HG02798 (cell line): ENCODE measurements at regions not wholly inside any gene's neighbourhood (a gene's known extent, or its start where the extent isn't known, plus 50 kb on each side); places are given as distances from the start of the nearest gene placed in this dataset.
"Not testable (repeated sequence)": the region's sequence is repeated elsewhere in the genome, so short reads cannot be mapped to it uniquely, and the experiment has no call there.

Source experiments
- ATAC-seq: cut with Tn5 transposase; IDR thresholded peaks from one replicate; pipeline ENCODE4 v1.9.1; 2021; ENCODE audit warnings: mild to moderate bottlenecking; ENCODE audit not compliant: unreplicated experiment, poor library complexity

GRCh38 chrX:9258421-9259104, 206.3 kb upstream of the TBL1X start:
- no peak for ATAC-seq

DNA sequence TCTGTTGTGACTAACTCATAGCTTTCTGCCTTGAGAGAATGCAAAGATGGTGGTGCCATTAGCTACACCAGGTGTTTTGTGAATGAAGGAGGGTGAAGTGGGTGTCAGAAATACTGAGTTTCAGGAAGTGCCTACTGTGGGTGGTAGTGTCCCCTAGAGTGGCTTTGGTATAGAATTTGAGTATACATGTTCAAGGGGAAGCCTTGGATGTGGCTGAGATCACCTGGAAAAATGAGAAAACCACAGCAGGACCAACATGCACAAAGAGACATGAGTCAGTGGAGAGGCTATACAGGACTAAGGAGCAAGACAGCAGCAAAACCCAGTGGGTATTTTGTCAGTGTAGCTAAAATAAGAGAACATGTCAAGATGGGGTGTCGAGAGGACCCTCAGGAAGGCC, 204.3 kb upstream of the TBL1X start:
- no peak for ATAC-seq

GRCh38 chrX:9267415-9267814, 197.4 kb upstream of the TBL1X start:
- no peak for ATAC-seq

GRCh38 chrX:9269134-9269533, 195.7 kb upstream of the TBL1X start:
- ATAC-seq, result no peak

GRCh38 chrX:9271789-9272525, 192.9 kb upstream of the TBL1X start:
- ATAC-seq, result no peak

GRCh38 chrX:9273744-9274143, 191.1 kb upstream of the TBL1X start:
- ATAC-seq, result no peak

GRCh38 chrX:9278475-9279233, 186.2 kb upstream of the TBL1X start:
- no peak for ATAC-seq

GRCh38 chrX:9279234-9279544, 185.7 kb upstream of the TBL1X start:
- ATAC-seq, result peak; percentile 53

- ATAC-seq, result no peak
Observed at GRCh38 chrX:9280831-9281230, 184.0 kb upstream of the TBL1X start.

DNA sequence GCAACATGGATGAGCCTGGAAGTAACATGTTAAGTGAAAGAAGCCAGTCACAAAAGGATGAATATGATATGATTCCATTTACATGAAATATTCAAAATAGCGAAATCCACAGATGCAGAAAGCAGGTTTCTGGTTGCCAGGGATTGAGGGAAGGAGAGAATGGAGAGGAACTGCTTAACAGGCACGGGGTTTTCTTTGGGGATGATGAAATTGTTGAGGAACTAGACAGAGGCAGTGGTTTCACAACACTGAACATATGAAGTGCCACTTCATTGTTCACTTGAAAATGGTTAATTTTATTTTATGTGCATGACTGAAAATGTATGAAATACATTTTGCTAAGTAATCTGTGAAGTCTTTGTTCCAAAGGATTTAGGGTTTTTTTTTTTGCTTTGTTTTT, 182.5 kb upstream of the TBL1X start:
- ATAC-seq, result no peak

DNA sequence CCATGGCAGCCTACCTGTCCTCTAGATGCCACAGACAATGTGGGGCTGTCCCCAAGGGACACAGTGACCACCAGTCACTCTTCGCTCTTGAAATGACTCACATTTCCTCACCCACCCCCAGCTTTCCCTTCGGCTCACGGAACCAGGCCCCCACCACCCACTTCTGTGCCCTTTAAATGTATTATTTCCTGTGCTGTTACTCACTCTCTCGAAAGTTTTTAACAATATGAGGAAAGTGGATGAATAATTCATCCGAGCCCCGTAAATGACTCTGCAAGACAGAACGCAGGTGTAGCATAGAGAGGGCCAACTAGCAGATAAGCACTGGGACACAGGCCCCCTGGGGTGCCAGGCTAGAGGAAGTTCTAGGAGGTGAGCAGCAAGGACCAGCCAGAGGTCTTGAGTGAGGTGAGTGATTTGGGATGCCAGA, 179.5 kb upstream of the TBL1X start:
- ATAC-seq, result no peak

- no peak for ATAC-seq
Observed at GRCh38 chrX:9286234-9286633, 178.6 kb upstream of the TBL1X start.

GRCh38 chrX:9291629-9292028, 173.2 kb upstream of the TBL1X start:
- no peak for ATAC-seq

DNA sequence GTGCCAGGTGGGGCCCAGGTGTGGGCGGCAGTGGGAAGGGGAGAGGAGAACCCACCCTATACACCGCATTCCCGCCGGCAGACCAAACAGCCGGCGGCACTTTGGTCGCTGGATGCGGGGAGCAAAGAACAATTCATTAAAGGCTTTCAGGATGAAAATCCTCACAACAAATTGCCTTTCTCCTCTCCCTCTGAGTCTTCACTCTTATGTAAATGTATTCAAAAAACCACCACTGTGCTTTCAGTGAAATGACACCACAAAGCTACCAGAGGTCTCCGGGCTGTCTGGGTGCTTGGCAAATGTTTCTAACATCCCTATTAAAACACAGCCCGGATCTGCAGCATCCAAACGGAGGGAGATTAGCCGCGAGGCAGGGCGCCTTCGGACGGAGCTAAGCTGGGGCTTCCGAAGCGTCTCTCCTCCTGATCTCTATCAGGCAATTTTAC, 171.8 kb upstream of the TBL1X start:
- ATAC-seq, result no peak

GRCh38 chrX:9293903-9294302, 171.0 kb upstream of the TBL1X start:
- no peak for ATAC-seq

DNA sequence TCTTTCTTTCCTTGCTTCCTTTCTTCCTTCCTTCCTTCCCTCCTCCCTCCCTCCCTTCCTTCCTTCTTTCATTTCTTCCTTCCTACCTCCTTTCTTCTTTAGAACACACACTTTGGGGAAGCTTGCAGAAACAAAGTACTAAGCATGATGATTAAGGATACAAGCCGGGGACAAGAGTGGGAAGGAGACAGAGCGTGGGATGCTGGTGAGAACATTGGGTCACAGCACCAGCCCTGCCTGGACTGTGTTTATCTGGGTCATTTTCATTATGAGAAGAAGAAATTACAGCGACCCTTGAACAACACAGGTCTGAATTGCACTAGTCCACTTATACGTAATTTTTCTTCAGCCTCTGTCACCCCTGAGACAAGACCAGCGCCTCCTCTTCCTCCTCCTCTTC, 169.3 kb upstream of the TBL1X start:
- ATAC-seq, result no peak

DNA sequence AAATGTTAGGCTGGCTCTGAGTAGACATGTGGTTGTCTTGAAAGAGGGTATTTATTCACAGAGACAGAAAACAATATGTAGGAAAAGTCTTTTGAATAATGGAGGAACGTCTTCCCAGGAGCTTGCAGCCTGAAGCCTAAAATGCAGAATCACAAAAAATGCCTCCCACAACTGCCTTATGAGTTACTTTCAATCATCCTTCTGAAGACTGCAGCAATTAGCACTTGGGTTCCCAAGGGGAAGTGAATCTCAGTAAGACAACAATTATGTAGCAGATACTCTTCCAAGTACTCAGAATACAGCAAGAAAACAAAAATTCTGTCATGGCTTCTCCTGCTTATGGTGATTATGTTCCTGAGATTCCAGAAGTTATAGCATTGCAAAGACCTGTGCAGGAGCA, 166.6 kb upstream of the TBL1X start:
- ATAC-seq, result no peak

- ATAC-seq, result not testable (repeated sequence)
Observed at GRCh38 chrX:9299681-9300080, 165.2 kb upstream of the TBL1X start.

GRCh38 chrX:9301836-9302235, 163.0 kb upstream of the TBL1X start:
- no peak for ATAC-seq

DNA sequence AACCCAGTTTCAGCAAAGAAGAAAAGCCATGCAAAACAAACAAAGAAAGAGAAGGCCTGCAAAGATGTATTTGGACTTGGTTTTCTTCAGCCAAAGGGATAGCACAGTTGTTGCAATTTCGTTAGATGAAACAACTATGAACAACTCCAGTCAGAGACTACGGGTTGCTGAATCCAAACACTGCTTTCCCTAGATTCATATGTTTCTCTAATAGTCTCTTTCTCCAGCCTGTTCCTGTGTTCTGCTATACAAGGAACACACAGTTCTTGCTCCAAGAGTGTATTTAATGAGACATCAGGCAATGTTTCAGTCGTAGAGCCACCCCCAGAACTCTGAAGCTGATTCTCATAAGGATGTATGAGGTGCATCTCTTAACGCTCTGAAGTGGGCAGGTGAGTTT, 162.5 kb upstream of the TBL1X start:
- ATAC-seq, result no peak

GRCh38 chrX:9308426-9308825, 156.4 kb upstream of the TBL1X start:
- no peak for ATAC-seq
